Fibroblast of lung (primary cell): ENCODE measurements at regions not wholly inside any gene's neighbourhood (a gene's known extent, or its start where the extent isn't known, plus 50 kb on each side); places are given as distances from the start of the nearest gene placed in this dataset.

Experiments used
- DNase-seq, 2 donors: peaks; one replicate each; pipeline versions ENCODE4 v3.0.0 to v3.0.0-alpha.2; 2010; ENCODE audit warnings: low read depth in 2 of 2
- H2AFZ ChIP-seq: 2 replicates; pipeline ENCODE4 v1.5.1; 2012; ENCODE audit warnings: low read length, control low read depth, inconsistent platforms
- H3K27ac ChIP-seq: 2 replicates; pipeline ENCODE4 v1.5.1; 2011; ENCODE audit warnings: low read length, control low read depth; ENCODE audit not compliant: insufficient read depth
- H3K27me3 ChIP-seq: 2 replicates; pipeline ENCODE4 v1.5.1; 2011; ENCODE audit warnings: mild to moderate bottlenecking, low read length; ENCODE audit not compliant: control insufficient read depth, insufficient read depth
- H3K36me3 ChIP-seq: 2 replicates; pipeline ENCODE4 v1.5.1; 2011; ENCODE audit warnings: low read length; ENCODE audit not compliant: control insufficient read depth, insufficient read depth
- H3K4me1 ChIP-seq: 2 replicates; pipeline ENCODE4 v1.5.1; 2011; ENCODE audit warnings: low read length; ENCODE audit not compliant: control insufficient read depth, insufficient read depth; ENCODE audit errors: extremely low read depth
- H3K4me2 ChIP-seq: 2 replicates; pipeline ENCODE4 v1.5.1; 2011; ENCODE audit warnings: low read length, control low read depth; ENCODE audit not compliant: insufficient read depth; ENCODE audit errors: extremely low read depth
- H3K4me3 ChIP-seq, 4 experiments: fragments of 200-600 bp in 1 of 4; sonication (generic) in 1 of 4; replicated peaks in 1 of 4; 2 replicates each; pipeline ENCODE4 v1.5.1; 2011 to 2016; ENCODE audit warnings: low read length in 4 of 4, low read depth in 3 of 4, mild to moderate bottlenecking in 3 of 4, control low read depth in 2 of 4, inconsistent platforms in 1 of 4, mixed read lengths in 1 of 4; ENCODE audit not compliant: insufficient read depth in 1 of 4; ENCODE audit errors: control extremely low read depth in 1 of 4
- H3K79me2 ChIP-seq: 2 replicates; pipeline ENCODE4 v1.5.1; 2012; ENCODE audit warnings: mild to moderate bottlenecking, low read length, inconsistent platforms; ENCODE audit not compliant: control insufficient read depth, insufficient read depth
- H3K9ac ChIP-seq: 2 replicates; pipeline ENCODE4 v1.5.1; 2011; ENCODE audit warnings: mild to moderate bottlenecking, low read length, control low read depth; ENCODE audit not compliant: insufficient read depth
- H3K9me3 ChIP-seq: 2 replicates; pipeline ENCODE4 v1.5.1; 2012; ENCODE audit warnings: low read depth, low read length; ENCODE audit not compliant: control insufficient read depth, insufficient read depth
- H4K20me1 ChIP-seq: 2 replicates; pipeline ENCODE4 v1.5.1; 2011; ENCODE audit warnings: low read length; ENCODE audit not compliant: control insufficient read depth, insufficient read depth; ENCODE audit errors: extremely low read depth
- CTCF ChIP-seq, 2 donors: IDR thresholded peaks in 1 of 2; conservative IDR thresholded peaks in 1 of 2; 1 replicate in 1 of 2; 2 replicates in 1 of 2; pipeline ENCODE4 v1.5.1; 2011 to 2012; ENCODE audit warnings: low read length in 2 of 2, control low read depth in 1 of 2, inconsistent platforms in 1 of 2, low read depth in 1 of 2, mild to moderate bottlenecking in 1 of 2
- EZH2 ChIP-seq: IDR thresholded peaks from 2 replicates; pipeline ENCODE4 v1.5.1; 2012; ENCODE audit warnings: low read length, control low read depth, mild to moderate bottlenecking; ENCODE audit errors: missing control alignments

GRCh38 chr14:45998554-45998953 lies 653.0 kb downstream of the RPL10L start:
- no peaks in the 10 kb centered on the region for H3K79me2 ChIP-seq
- H3K27me3 ChIP-seq, result no peaks in the 10 kb centered on the region
- no peaks in the 10 kb centered on the region for H3K36me3 ChIP-seq
- no peak for DNase-seq
- no peak overlapping the region for H3K4me3 ChIP-seq
- H3K4me1 ChIP-seq, result no peaks in the 10 kb centered on the region
- no peaks in the 10 kb centered on the region for H4K20me1 ChIP-seq
- H3K9me3 ChIP-seq, result no peaks in the 10 kb centered on the region
- no peak overlapping the region for H3K27ac ChIP-seq
- no peak overlapping the region for H2AFZ ChIP-seq
- no peak overlapping the region for H3K4me2 ChIP-seq
- H3K9ac ChIP-seq, result no peak overlapping the region
- no peak for TF ChIP-seq CTCF (conservative IDR thresholded peaks at IDR 0.05 in 1 of 2, IDR thresholded peaks at IDR 0.05 in 1 of 2; ENCODE audit: low read depth in 1 of 2, low read length in 2 of 2)
- TF ChIP-seq EZH2, result no peak

GRCh38 chr14:45990252-45990651 lies 661.3 kb downstream of the RPL10L start:
- DNase-seq, result no peak
- H3K4me1 ChIP-seq, result no peaks in the 10 kb centered on the region
- no peak overlapping the region for H3K27ac ChIP-seq
- no peak overlapping the region for H3K4me3 ChIP-seq
- no peaks in the 10 kb centered on the region for H4K20me1 ChIP-seq
- no peaks in the 10 kb centered on the region for H3K36me3 ChIP-seq
- H3K9ac ChIP-seq, result no peak overlapping the region
- no peak overlapping the region for H2AFZ ChIP-seq
- TF ChIP-seq CTCF (conservative IDR thresholded peaks at IDR 0.05 in 1 of 2, IDR thresholded peaks at IDR 0.05 in 1 of 2; ENCODE audit: low read depth in 1 of 2, low read length in 2 of 2) (peak; percentile 4 to 27), EZH2 (no peak)
- H3K27me3 ChIP-seq, result no peaks in the 10 kb centered on the region
- no peak overlapping the region for H3K4me2 ChIP-seq
- H3K9me3 ChIP-seq, result no peaks in the 10 kb centered on the region
- H3K79me2 ChIP-seq, result no peaks in the 10 kb centered on the region

- Histone ChIP-seq H3K27ac (no peak overlapping the region), H3K4me1 (no peaks in the 10 kb centered on the region), H3K79me2 (no peaks in the 10 kb centered on the region), H4K20me1 (no peaks in the 10 kb centered on the region), H3K9ac (no peak overlapping the region), H3K4me2 (no peak overlapping the region), H3K27me3 (no peaks in the 10 kb centered on the region), H3K4me3 (no peak overlapping the region), H3K9me3 (no peaks in the 10 kb centered on the region), H3K36me3 (no peaks in the 10 kb centered on the region), H2AFZ (no peak overlapping the region)
- TF ChIP-seq EZH2 (no peak), CTCF (conservative IDR thresholded peaks at IDR 0.05 in 1 of 2, IDR thresholded peaks at IDR 0.05 in 1 of 2; ENCODE audit: low read depth in 1 of 2, low read length in 2 of 2) (no peak)
- DNase-seq, result no peak
Measured at GRCh38 chr14:45976001-45976400, 675.6 kb downstream of the RPL10L start.
